CD14-positive monocyte (primary cell): ENCODE measurements at regions not wholly inside any gene's neighbourhood (a gene's known extent, or its start where the extent isn't known, plus 50 kb on each side); places are given as distances from the start of the nearest gene placed in this dataset.

Experiments used
- DNase-seq, 3 donors: peaks; one replicate each; pipeline ENCODE4 v3.0.0-alpha.2; 2011 to 2022
- H2AFZ ChIP-seq: 2 replicates; pipeline ENCODE4 v1.6.0; 2012; ENCODE audit warnings: mild to moderate bottlenecking, low read depth, low read length, inconsistent platforms; ENCODE audit not compliant: insufficient read depth, poor library complexity, severe bottlenecking
- H3K27ac ChIP-seq, 2 donors: 1 replicate in 1 of 2; 2 replicates in 1 of 2; pipeline ENCODE4 v1.5.1; 2012 to 2013; ENCODE audit warnings: low read length in 2 of 2, control low read depth in 1 of 2, inconsistent platforms in 1 of 2, low read depth in 1 of 2, mild to moderate bottlenecking in 1 of 2
- H3K27me3 ChIP-seq, 2 donors: one replicate each; pipeline versions ENCODE4 v1.6.0 to v1.6.1; 2011 to 2013; ENCODE audit warnings: low read length in 2 of 2; ENCODE audit not compliant: control insufficient read depth in 2 of 2, insufficient read depth in 2 of 2
- H3K36me3 ChIP-seq, 2 donors: replicated peaks in 1 of 2; 1 replicate in 1 of 2; 2 replicates in 1 of 2; pipeline versions ENCODE4 v1.5.1 to v1.6.1; 2012 to 2013; ENCODE audit warnings: low read length in 2 of 2, control low read depth in 1 of 2, inconsistent platforms in 1 of 2, mild to moderate bottlenecking in 1 of 2; ENCODE audit not compliant: insufficient read depth in 2 of 2, control insufficient read depth in 1 of 2
- H3K4me1 ChIP-seq, 2 donors: 1 replicate in 1 of 2; 2 replicates in 1 of 2; pipeline versions ENCODE4 v1.5.1 to v1.6.1; 2012 to 2013; ENCODE audit warnings: low read length in 2 of 2, control low read depth in 1 of 2, inconsistent platforms in 1 of 2, mild to moderate bottlenecking in 1 of 2, moderate library complexity in 1 of 2; ENCODE audit not compliant: insufficient read depth in 2 of 2, control insufficient read depth in 1 of 2
- H3K4me2 ChIP-seq: replicated peaks from 2 replicates; pipeline ENCODE3; 2012; ENCODE audit warnings: low read length, moderate library complexity, mild to moderate bottlenecking; ENCODE audit not compliant: poor library complexity, severe bottlenecking; ENCODE audit errors: extremely low read depth
- H3K4me3 ChIP-seq, 3 experiments: fragments of 200-600 bp in 1 of 3; sonication (generic) in 1 of 3; replicated peaks in 1 of 3; 1 replicate in 2 of 3; 2 replicates in 1 of 3; pipeline ENCODE4 v1.5.1; 2011 to 2013; ENCODE audit warnings: low read length in 3 of 3, mild to moderate bottlenecking in 3 of 3, control low read depth in 2 of 3, low read depth in 2 of 3, inconsistent platforms in 1 of 3, moderate library complexity in 1 of 3
- H3K79me2 ChIP-seq: 2 replicates; pipeline ENCODE4 v1.6.0; 2012; ENCODE audit warnings: mild to moderate bottlenecking, control low read depth, inconsistent platforms, low read length, moderate library complexity; ENCODE audit not compliant: insufficient read depth
- H3K9ac ChIP-seq: 2 replicates; pipeline ENCODE4 v1.6.0; 2017; ENCODE audit warnings: low read length, mild to moderate bottlenecking; ENCODE audit not compliant: insufficient read depth, poor library complexity, severe bottlenecking
- H3K9me3 ChIP-seq, 2 donors: replicated peaks in 1 of 2; 1 replicate in 1 of 2; 2 replicates in 1 of 2; pipeline versions ENCODE4 v1.5.1 to v1.6.1; 2012 to 2013; ENCODE audit warnings: low read length in 2 of 2, control low read depth in 1 of 2; ENCODE audit not compliant: control insufficient read depth in 1 of 2, insufficient read depth in 1 of 2
- H4K20me1 ChIP-seq: 2 replicates; pipeline ENCODE4 v1.6.0; 2012; ENCODE audit warnings: mild to moderate bottlenecking, low read length, control low read depth, moderate library complexity; ENCODE audit not compliant: insufficient read depth
- H3K27ac Mint-ChIP-seq, 7 donors: one replicate each; pipeline ENCODE4 v1.8.0; 2020; ENCODE audit warnings: mild to moderate bottlenecking in 7 of 7, mixed read lengths in 7 of 7, moderate library complexity in 6 of 7, inconsistent platforms in 2 of 7
- H3K27me3 Mint-ChIP-seq, 3 donors: one replicate each; pipeline ENCODE4 v1.8.0; 2021 to 2022; ENCODE audit warnings: low read depth in 3 of 3, mild to moderate bottlenecking in 3 of 3, mixed read lengths in 3 of 3, moderate library complexity in 3 of 3, inconsistent platforms in 1 of 3
- H3K36me3 Mint-ChIP-seq, 2 donors: one replicate each; pipeline ENCODE4 v1.8.0; 2020; ENCODE audit warnings: mixed read lengths in 2 of 2, inconsistent platforms in 1 of 2, mild to moderate bottlenecking in 1 of 2
- H3K4me1 Mint-ChIP-seq: one replicate; pipeline ENCODE4 v1.8.0; 2020; ENCODE audit warnings: mild to moderate bottlenecking, mixed read lengths
- H3K4me3 Mint-ChIP-seq, 2 donors: one replicate each; pipeline ENCODE4 v1.8.0; 2020; ENCODE audit warnings: mild to moderate bottlenecking in 2 of 2, mixed read lengths in 2 of 2, moderate library complexity in 1 of 2
- H3K9me3 Mint-ChIP-seq, 7 donors: one replicate each; pipeline ENCODE4 v1.8.0; 2020 to 2022; ENCODE audit warnings: mixed read lengths in 7 of 7, mild to moderate bottlenecking in 6 of 7, moderate library complexity in 6 of 7, inconsistent platforms in 2 of 7
- WGBS: methylation state at CpG from one replicate; pipeline ENCODE4 v1.1.5; 2013; ENCODE audit warnings: missing lambda C conversion rate; ENCODE audit not compliant: insufficient coverage; 5-methylcytosine and 5-hydroxymethylcytosine counted together
- intact Hi-C, 2 donors: fragments of 100-400 bp; cut with micrococcal nuclease; formaldehyde crosslinking; loops; one replicate each; pipeline versions ENCODE4 v1.15.0 to v1.15.1; 2023
- TF ChIP-seq, protein P1 (sequence below): fragments of 200-600 bp; IDR thresholded peaks from one replicate; pipeline ENCODE4 v1.8.0; 2022; ENCODE audit warnings: antibody characterized with exemption, mild to moderate bottlenecking

- no peak overlapping the region for H3K4me3 ChIP-seq
- H4K20me1 ChIP-seq: no peaks in the 10 kb centered on the region
- H3K27me3 ChIP-seq: no peaks in the 10 kb centered on the region
- H3K79me2 ChIP-seq: no peaks in the 10 kb centered on the region
- TF ChIP-seq, protein P1, sequence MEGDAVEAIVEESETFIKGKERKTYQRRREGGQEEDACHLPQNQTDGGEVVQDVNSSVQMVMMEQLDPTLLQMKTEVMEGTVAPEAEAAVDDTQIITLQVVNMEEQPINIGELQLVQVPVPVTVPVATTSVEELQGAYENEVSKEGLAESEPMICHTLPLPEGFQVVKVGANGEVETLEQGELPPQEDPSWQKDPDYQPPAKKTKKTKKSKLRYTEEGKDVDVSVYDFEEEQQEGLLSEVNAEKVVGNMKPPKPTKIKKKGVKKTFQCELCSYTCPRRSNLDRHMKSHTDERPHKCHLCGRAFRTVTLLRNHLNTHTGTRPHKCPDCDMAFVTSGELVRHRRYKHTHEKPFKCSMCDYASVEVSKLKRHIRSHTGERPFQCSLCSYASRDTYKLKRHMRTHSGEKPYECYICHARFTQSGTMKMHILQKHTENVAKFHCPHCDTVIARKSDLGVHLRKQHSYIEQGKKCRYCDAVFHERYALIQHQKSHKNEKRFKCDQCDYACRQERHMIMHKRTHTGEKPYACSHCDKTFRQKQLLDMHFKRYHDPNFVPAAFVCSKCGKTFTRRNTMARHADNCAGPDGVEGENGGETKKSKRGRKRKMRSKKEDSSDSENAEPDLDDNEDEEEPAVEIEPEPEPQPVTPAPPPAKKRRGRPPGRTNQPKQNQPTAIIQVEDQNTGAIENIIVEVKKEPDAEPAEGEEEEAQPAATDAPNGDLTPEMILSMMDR: no peak
- no peak overlapping the region for H3K27ac ChIP-seq
- no peak overlapping the region for H3K4me2 ChIP-seq
- no peaks in the 10 kb centered on the region for H3K36me3 ChIP-seq
- H3K4me1 Mint-ChIP-seq: no peaks in the 10 kb centered on the region
- H3K27ac Mint-ChIP-seq: peak overlapping the region in 1 of 7 donors; percentile 19
- WGBS: 100% methylated on average over 2 of the region's 8 CpGs
- no peak overlapping the region for H3K9ac ChIP-seq
- no peak overlapping the region for H2AFZ ChIP-seq
- peaks cover 0 to 2% (median under 1%) of the 10 kb centered on the region in 3 donors for H3K27me3 Mint-ChIP-seq
- H3K4me3 Mint-ChIP-seq: no peak overlapping the region
- peaks cover 7 to 9% of the 10 kb centered on the region in 2 donors for H3K4me1 ChIP-seq
- H3K9me3 Mint-ChIP-seq: peaks cover 11 to 21% (median 17%) of the 10 kb centered on the region in 7 donors
- peaks cover 13 to 15% of the 10 kb centered on the region in 2 donors for H3K9me3 ChIP-seq
- DNase-seq: no peak
- intact Hi-C loops: no loop called here
- H3K36me3 Mint-ChIP-seq: no peaks in the 10 kb centered on the region
Observed at GRCh38 chr20:57921676-57922075, 211.9 kb upstream of the PMEPA1 start.

DNA sequence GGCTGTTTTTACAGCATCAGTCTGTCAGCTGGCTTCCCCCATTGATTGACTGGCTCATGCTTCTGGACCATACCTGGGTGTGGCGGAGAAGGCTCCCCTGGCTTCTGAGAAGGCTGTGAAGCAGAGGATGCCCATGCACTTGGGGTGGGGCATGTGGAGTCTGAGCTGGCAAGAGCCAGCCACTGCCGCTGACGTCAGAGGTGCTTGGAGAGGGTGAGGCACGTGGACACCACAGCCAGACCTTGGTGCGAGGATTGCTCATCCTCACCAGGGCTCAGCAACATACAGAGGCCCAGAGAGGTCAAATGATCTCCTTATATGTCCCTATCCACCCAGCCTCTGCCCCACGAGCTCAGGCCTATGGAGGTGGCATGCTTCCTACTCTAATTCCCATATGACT lies 211.2 kb upstream of the PMEPA1 start:
- no peak for DNase-seq
- TF ChIP-seq, protein P1: no peak
- H3K4me2 ChIP-seq: no peak overlapping the region
- Mint-ChIP-seq H3K27ac (no peak overlapping the region), H3K4me1 (no peaks in the 10 kb centered on the region), H3K36me3 (no peaks in the 10 kb centered on the region), H3K9me3 (peaks cover 7 to 16% (median 14%) of the 10 kb centered on the region in 7 donors), H3K4me3 (no peak overlapping the region), H3K27me3 (peaks cover 0 to 2% (median 0%) of the 10 kb centered on the region in 3 donors)
- no peaks in the 10 kb centered on the region for H3K79me2 ChIP-seq
- no peak overlapping the region for H2AFZ ChIP-seq
- H3K9ac ChIP-seq: no peak overlapping the region
- H3K27me3 ChIP-seq: no peaks in the 10 kb centered on the region
- 91% methylated on average over 6 of the region's 6 CpGs for WGBS
- no peak overlapping the region for H3K27ac ChIP-seq
- no peaks in the 10 kb centered on the region for H4K20me1 ChIP-seq
- H3K36me3 ChIP-seq: no peaks in the 10 kb centered on the region
- H3K4me1 ChIP-seq: peaks cover 7 to 9% of the 10 kb centered on the region in 2 donors
- intact Hi-C loops: no loop called here
- H3K4me3 ChIP-seq: no peak overlapping the region
- H3K9me3 ChIP-seq: peaks cover 10 to 11% of the 10 kb centered on the region in 2 donors
